ENCODE measurements at regions not wholly inside any gene's neighbourhood (a gene's known extent, or its start where the extent isn't known, plus 50 kb on each side); places are given as distances from the start of the nearest gene placed in this dataset.

DNA sequence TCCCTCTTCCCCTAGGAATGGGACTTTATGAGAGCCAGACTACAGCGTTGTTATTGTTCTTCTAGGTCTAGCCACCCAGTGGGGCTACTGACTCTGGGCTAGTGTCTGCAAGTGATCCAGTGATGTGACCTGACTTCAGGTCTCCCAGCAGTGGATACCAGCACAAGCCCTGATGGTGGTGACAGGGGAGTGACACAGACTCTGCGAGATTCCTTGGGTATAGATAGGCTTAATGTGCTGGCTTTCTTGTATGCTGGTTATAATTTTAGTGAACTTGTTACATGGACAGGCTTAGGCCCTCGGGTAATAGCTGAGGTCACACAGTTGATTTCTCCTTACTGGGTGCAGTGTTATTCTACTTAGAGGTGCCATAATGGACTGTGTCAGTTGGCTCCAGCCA, 106.9 kb downstream of the TBC1D30 start:
- H3K4me1 ChIP-seq: peaks cover 0 to 17% (median 0%) of the 10 kb centered on the region in 10 experiments; a peak in 2 of 20 replicates
- H3K27ac ChIP-seq: no peak overlapping the region
- H3K9me3 ChIP-seq (replicated peaks in 1 of 11): no peaks in the 10 kb centered on the region
- no peak overlapping the region for H3K4me3 ChIP-seq
- no peaks in the 10 kb centered on the region for H4K20me1 ChIP-seq
- H3K27me3 ChIP-seq: no peaks in the 10 kb centered on the region
- no peak for TF ChIP-seq Cebpa-rat (IDR thresholded peaks at IDR 0.05)
- H3K4me2 ChIP-seq: peak overlapping the region in 1 of 11 experiments; percentile 40; a peak in 1 of 22 replicates
- no peak overlapping the region for H3K9ac ChIP-seq
- no peaks in the 10 kb centered on the region for H3K36me3 ChIP-seq

DNA sequence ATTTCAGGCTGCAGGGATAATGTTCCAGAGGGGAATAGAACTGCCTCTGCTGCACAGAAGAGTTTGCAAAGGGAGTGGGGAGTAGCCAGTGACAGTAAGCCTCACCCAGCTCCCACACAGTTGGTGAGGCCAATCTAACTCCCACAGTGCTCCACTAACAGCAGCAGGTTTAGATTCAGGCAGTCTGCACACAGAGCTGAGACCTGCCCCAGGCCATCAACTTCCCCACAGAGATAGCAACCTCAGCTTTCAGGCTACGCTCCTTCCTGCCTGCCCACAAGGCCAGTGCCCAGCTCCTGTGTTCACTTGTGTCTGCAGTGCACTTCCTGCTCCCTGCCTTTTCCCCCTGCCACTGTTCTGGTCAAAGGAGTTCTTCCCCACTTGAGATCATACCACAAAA, 107.5 kb downstream of the TBC1D30 start:
- no peaks in the 10 kb centered on the region for H3K27me3 ChIP-seq
- H3K4me1 ChIP-seq: peaks cover 0 to 17% (median 0%) of the 10 kb centered on the region in 10 experiments; a peak in 2 of 20 replicates
- no peaks in the 10 kb centered on the region for H3K9me3 ChIP-seq (replicated peaks in 1 of 11)
- no peak for TF ChIP-seq Cebpa-rat (IDR thresholded peaks at IDR 0.05)
- H3K4me2 ChIP-seq: peak overlapping the region in 1 of 11 experiments; percentile 40; a peak in 1 of 22 replicates
- H3K27ac ChIP-seq: no peak overlapping the region
- no peaks in the 10 kb centered on the region for H3K36me3 ChIP-seq
- H4K20me1 ChIP-seq: no peaks in the 10 kb centered on the region
- H3K4me3 ChIP-seq: no peak overlapping the region
- no peak overlapping the region for H3K9ac ChIP-seq

DNA sequence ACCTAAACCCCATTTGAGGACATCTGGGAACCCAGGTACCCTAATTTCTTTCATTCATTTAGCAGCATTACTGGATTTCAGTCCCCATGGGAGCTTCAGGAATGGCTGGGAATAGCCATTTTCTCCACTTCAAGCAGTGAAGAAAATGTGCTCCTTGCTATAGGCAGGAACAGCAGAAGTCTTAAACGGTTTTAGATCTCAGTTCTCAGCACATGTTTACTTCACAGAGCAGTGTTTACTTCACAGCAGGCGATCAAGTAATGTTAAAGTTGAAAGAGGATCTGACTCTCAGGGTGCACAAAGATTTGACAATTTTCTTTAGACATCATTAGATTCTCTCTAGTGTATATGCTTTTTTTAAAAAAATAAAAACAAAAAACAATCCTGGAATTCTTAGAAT, 109.3 kb downstream of the TBC1D30 start:
- H3K27me3 ChIP-seq: no peaks in the 10 kb centered on the region
- H3K27ac ChIP-seq: no peak overlapping the region
- H3K36me3 ChIP-seq: no peaks in the 10 kb centered on the region

DNA sequence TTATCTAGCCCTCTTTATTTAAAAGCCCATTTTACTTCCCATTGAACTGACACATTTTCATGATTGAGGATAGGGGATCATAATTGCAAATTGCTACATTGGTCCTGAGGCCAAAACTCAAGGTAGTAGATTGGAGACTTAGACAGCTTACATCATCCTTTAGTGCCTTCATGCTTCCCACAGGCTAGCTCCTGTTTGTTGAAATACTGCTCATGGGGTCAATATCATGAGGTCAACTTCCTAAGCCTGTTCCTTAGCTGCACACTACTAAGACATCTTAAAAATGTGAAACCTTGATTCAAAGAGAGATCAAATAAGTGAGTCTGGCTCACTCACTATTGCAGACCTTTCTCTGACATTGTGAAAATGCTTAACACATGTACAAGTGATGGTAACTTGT, 113.0 kb downstream of the TBC1D30 start:
- no peak overlapping the region for H3K4me2 ChIP-seq
- H3K4me1 ChIP-seq: peaks cover 0 to 7% (median 0%) of the 10 kb centered on the region in 10 experiments; a peak in 2 of 20 replicates
- no peak for TF ChIP-seq Cebpa-rat (IDR thresholded peaks at IDR 0.05)
- H4K20me1 ChIP-seq: no peaks in the 10 kb centered on the region
- no peak overlapping the region for H3K27ac ChIP-seq
- no peaks in the 10 kb centered on the region for H3K36me3 ChIP-seq
- H3K4me3 ChIP-seq: no peak overlapping the region
- H3K27me3 ChIP-seq: 0 out of 22 replicates have a peak, but pooled peaks cover 0 to 5% (median 0%) of the 10 kb centered on the region in 11 experiments
- H3K9me3 ChIP-seq (replicated peaks in 1 of 11): peaks cover 11 to 19% (median 13%) of the 10 kb centered on the region in 11 experiments; a peak in 20 of 22 replicates
- H3K9ac ChIP-seq: no peak overlapping the region

More for the DNA sequence above, 109.3 kb downstream of the TBC1D30 start:
- H3K4me2 ChIP-seq: no peak overlapping the region
- no peak overlapping the region for H3K9ac ChIP-seq
- TF ChIP-seq Cebpa-rat (IDR thresholded peaks at IDR 0.05): no peak
- H3K9me3 ChIP-seq (replicated peaks in 1 of 11): peaks cover 0 to 6% (median 0%) of the 10 kb centered on the region in 11 experiments; a peak in 3 of 22 replicates
- H3K4me1 ChIP-seq: peaks cover 0 to 17% (median 0%) of the 10 kb centered on the region in 10 experiments; a peak in 2 of 20 replicates
- no peaks in the 10 kb centered on the region for H4K20me1 ChIP-seq
- H3K4me3 ChIP-seq: no peak overlapping the region

DNA sequence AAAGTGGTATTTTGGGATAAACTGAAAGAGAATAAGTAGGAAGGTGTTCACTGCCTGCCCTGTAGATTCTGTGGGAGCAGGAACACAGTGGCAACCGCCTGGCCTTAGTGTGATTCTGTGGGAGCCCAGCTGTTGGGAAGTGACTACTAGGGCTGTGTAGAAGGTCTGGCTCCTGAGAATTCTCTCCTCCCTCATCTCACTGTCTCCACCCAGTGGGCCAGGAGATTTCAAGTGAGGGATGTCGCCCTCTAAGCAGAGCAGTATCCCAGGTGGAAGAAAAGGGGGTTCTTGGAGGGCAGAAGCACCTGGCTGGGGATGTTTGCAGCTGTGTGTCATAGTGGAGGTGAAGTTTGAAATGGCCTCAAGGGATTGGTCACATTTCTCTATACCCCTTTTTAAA, 113.7 kb downstream of the TBC1D30 start:
- Histone ChIP-seq H3K9me3 (replicated peaks in 1 of 11) (peaks cover 11 to 19% (median 13%) of the 10 kb centered on the region in 11 experiments; a peak in 20 of 22 replicates), H3K36me3 (no peaks in the 10 kb centered on the region), H3K27ac (no peak overlapping the region), H3K4me3 (no peak overlapping the region), H3K27me3 (0 out of 22 replicates have a peak, but pooled peaks cover 0 to 5% (median 0%) of the 10 kb centered on the region in 11 experiments), H3K4me1 (peaks cover 2 to 7% (median 5%) of the 10 kb centered on the region in 10 experiments; a peak in 19 of 20 replicates), H4K20me1 (no peaks in the 10 kb centered on the region), H3K4me2 (no peak overlapping the region), H3K9ac (no peak overlapping the region)
- no peak for TF ChIP-seq Cebpa-rat (IDR thresholded peaks at IDR 0.05)

DNA sequence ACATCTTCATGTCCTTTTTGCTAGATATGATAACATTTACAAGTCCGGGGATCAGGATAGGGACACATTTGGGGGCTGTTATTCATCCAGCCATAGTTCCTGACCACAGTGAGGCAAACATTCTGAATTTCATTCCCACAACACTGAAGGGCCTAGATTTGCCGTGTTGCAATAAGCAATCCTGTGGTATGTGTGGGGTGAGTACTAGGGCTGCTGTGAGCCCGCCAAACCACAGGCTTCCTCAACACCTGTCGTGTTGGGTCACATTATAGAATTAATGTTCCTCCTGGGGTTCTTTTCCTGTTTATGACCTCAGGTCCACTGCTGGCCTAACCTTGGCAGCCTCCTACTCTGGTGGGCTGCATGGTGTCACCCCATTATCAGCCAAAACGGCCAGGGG, 119.2 kb downstream of the TBC1D30 start:
- peak in 9 of 11 experiments; percentile 54 to 93 (median 88); a peak in 14 of 22 replicates for TF ChIP-seq Cebpa-rat (IDR thresholded peaks at IDR 0.05)
- peaks cover 0 to 22% (median 0%) of the 10 kb centered on the region in 11 experiments; a peak in 4 of 22 replicates for H3K27me3 ChIP-seq

DNA sequence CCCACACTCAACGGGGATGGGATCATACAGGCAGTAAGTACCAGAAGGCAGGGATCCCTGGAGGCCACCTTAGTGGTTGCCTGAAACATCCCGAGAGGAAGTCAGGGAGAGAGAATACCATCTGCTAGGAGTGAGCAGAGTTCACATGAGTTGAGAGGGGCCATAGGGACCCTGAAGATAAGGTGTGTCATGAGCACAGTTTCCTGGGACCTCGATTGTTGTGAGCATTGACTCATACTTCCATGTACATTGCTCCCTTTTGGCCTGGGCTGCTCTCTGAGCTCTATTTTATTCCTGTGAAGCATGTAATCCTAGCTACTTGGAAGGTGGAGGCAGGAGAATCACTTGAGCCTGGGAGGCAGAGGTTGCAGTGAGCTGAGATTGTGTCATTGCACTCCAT, 120.5 kb downstream of the TBC1D30 start:
- Histone ChIP-seq H3K36me3 (no peaks in the 10 kb centered on the region), H4K20me1 (no peaks in the 10 kb centered on the region), H3K4me2 (peak overlapping the region in 10 of 11 experiments; percentile 1 to 83 (median 71); a peak in 19 of 22 replicates), H3K9me3 (replicated peaks in 1 of 11) (peaks cover 1 to 6% (median 3%) of the 10 kb centered on the region in 11 experiments; a peak in 18 of 22 replicates), H3K4me3 (no peak overlapping the region), H3K27me3 (peaks cover 0 to 22% (median 0%) of the 10 kb centered on the region in 11 experiments; a peak in 4 of 22 replicates), H3K4me1 (peaks cover 11 to 43% (median 35%) of the 10 kb centered on the region in 10 experiments), H3K27ac (peak overlapping the region in 3 of 11 experiments; percentile 33 to 81 (median 72); a peak in 3 of 22 replicates), H3K9ac (no peak overlapping the region)
- no peak for TF ChIP-seq Cebpa-rat (IDR thresholded peaks at IDR 0.05)

More for the DNA sequence above, 119.2 kb downstream of the TBC1D30 start:
- Histone ChIP-seq H3K36me3 (no peaks in the 10 kb centered on the region), H3K9ac (peak overlapping the region in 2 of 11 experiments; percentile 13 to 45; a peak in 2 of 22 replicates), H3K9me3 (replicated peaks in 1 of 11) (peaks cover 11 to 19% (median 13%) of the 10 kb centered on the region in 11 experiments; a peak in 20 of 22 replicates), H3K27ac (peak overlapping the region in 7 of 11 experiments; percentile 9 to 81 (median 72); a peak in 11 of 22 replicates), H3K4me1 (peaks cover 11 to 32% (median 26%) of the 10 kb centered on the region in 10 experiments), H3K4me2 (peak overlapping the region; percentile 34 to 83 (median 70)), H3K4me3 (no peak overlapping the region), H4K20me1 (no peaks in the 10 kb centered on the region)

DNA sequence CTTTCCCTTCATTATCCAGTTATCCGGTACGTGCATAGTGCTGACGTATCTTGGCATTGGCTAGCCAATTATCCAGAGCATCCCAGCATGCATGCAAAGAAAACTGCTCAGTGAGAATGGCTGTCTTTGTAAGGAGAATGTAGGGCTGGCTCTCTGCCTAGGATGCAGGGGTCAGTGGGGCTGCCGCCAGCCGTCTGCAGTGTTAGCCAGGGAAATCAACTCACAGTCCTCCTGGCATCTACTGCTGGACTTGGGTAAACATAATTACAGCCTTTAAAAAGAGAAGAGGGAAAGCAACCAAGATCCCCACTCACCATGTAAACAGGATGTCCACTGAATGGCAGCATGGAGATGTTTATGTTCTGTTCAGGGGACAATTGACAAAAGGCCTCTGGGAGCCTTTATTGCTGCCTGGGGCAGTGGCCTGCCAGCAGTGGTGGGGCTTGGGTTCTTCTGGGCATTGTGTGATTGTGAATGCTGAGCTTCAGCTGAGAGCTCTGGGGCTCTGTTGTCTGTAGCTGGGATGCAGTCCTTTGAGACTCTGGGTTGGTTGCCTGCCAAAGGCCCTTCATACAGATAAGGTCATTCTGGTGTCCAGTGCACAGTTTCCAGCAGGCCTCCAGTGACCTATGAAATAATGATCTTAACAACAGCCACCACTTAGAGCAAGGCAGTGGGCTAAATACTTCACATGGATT, 121.8 kb downstream of the TBC1D30 start:
- H4K20me1 ChIP-seq: no peaks in the 10 kb centered on the region

DNA sequence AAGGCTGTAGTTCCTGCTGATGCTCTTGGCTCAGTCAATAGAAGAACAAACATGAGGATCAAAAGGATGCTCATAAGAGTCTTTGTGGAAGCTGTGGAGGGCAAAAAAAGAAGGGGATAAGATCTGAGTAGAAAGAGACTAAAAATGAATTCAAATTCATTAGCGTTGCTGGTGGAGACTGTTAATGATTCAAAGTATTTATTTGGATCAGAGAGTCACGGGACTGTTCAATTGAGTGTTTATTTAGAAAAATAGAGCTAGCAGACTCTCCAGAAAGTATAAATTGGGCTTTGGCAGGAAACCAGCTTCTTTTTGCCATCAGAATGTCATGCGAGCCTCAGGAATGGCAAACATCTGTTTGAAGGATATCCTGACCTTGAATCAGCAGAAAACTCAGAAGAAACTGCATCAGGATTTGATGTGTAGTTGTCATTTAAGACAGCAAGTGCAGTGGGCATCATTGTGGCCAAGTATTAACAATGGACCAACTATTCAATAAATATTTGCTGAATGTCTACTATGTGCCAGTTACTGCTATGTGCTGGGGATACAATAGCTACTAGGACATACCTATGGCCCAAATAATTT, 126.4 kb downstream of the TBC1D30 start:
- H3K4me1 ChIP-seq: peaks cover 0 to 43% (median 31%) of the 10 kb centered on the region in 10 experiments; a peak in 16 of 20 replicates
- H3K4me2 ChIP-seq: peak overlapping the region in 8 of 11 experiments; percentile 7 to 71 (median 54); a peak in 12 of 22 replicates
- no peaks in the 10 kb centered on the region for H4K20me1 ChIP-seq
- H3K4me3 ChIP-seq: no peak overlapping the region
- H3K27ac ChIP-seq: no peak overlapping the region
- no peaks in the 10 kb centered on the region for H3K9me3 ChIP-seq (replicated peaks in 1 of 11)
- H3K27me3 ChIP-seq: peaks cover 0 to 17% (median 0%) of the 10 kb centered on the region in 11 experiments; a peak in 8 of 22 replicates
- no peak overlapping the region for H3K9ac ChIP-seq
- TF ChIP-seq Cebpa-rat (IDR thresholded peaks at IDR 0.05): no peak
- H3K36me3 ChIP-seq: no peaks in the 10 kb centered on the region

More for the DNA sequence above, 121.8 kb downstream of the TBC1D30 start:
- Histone ChIP-seq H3K4me1 (peaks cover 11 to 56% (median 46%) of the 10 kb centered on the region in 10 experiments), H3K36me3 (no peaks in the 10 kb centered on the region), H3K27me3 (peaks cover 0 to 22% (median 0%) of the 10 kb centered on the region in 11 experiments; a peak in 5 of 22 replicates), H3K4me3 (no peak overlapping the region), H3K4me2 (peak overlapping the region in 2 of 11 experiments; percentile 16 to 18; a peak in 1 of 22 replicates), H3K9ac (no peak overlapping the region), H3K27ac (no peak overlapping the region), H3K9me3 (replicated peaks in 1 of 11) (no peaks in the 10 kb centered on the region)
- TF ChIP-seq Cebpa-rat (IDR thresholded peaks at IDR 0.05): no peak

All from BLaER1 treated with 17β-estradiol and CSF1 and Interleukin-3, amounts not matched to agents 10 nM and 100 nM (cell line).